ENCODE measurements at regions not wholly inside any gene's neighbourhood (a gene's known extent, or its start where the extent isn't known, plus 50 kb on each side); places are given as distances from the start of the nearest gene placed in this dataset.

DNA sequence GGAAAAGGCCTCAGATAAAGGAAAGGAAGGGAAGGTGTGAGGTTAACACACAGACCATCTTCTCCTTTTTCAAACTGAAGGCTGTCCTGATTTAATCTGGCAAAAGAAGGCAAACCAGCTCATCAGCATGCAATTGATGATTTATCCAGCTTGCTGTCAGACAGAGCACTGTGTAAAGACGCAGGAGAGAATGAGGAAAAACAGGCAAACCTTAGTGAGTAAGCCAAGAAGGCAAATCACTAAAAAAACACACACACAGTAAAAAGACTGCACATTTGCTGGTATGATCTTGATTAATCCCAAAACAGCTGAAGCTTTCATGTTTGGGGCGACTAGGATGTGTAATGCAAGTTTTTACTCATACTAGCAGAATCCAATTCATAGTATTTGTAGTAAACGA is 65.8 kb upstream of the SKAP2 start:
- 0 out of 2 replicates have a peak overlapping the region, but pooled peaks have one; percentile 74 for H2BK15ac ChIP-seq (ENCODE audit: low read length)
- H3K79me1 ChIP-seq (ENCODE audit: low read depth, low read length), result no peaks in the 10 kb centered on the region
- H3K27ac ChIP-seq (ENCODE audit: low read depth, low read length), result no peak overlapping the region
- no peak overlapping the region for H3K4me2 ChIP-seq (ENCODE audit: insufficient read depth in 1 of 2, low read depth in 2 of 2, low read length in 2 of 2)
- no peak overlapping the region for H4K91ac ChIP-seq (replicated peaks; ENCODE audit: insufficient read length, low read length)
- no peak overlapping the region for H4K8ac ChIP-seq (ENCODE audit: extremely low read depth, insufficient read depth, low read length)
- no peak overlapping the region for H3K4me3 ChIP-seq (ENCODE audit: extremely low read depth in 1 of 4, insufficient read depth in 2 of 4, low read depth in 3 of 4, low read length in 4 of 4)
- H3K36me3 ChIP-seq (ENCODE audit: control insufficient read depth in 2 of 4, insufficient read depth in 4 of 4, low read length in 3 of 4), result no peaks in the 10 kb centered on the region
- no peak overlapping the region for H3K18ac ChIP-seq (ENCODE audit: extremely low read depth, low read length)
- no peak overlapping the region for H2AK5ac ChIP-seq (ENCODE audit: low read depth, low read length)
- H2BK12ac ChIP-seq (ENCODE audit: low read depth, low read length), result no peak overlapping the region
- H3K23me2 ChIP-seq (ENCODE audit: low read depth, low read length), result no peaks in the 10 kb centered on the region
- H2AFZ ChIP-seq (ENCODE audit: low read length), result peak overlapping the region; percentile 84
- H2BK5ac ChIP-seq (ENCODE audit: low read depth, low read length), result no peak overlapping the region
- WGBS, 2 experiments (ENCODE audit: extremely low coverage in 1 of 2, insufficient coverage in 1 of 2, insufficient read length in 1 of 2, insufficient replicate concordance in 2 of 2, low coverage in 1 of 2, low lambda C conversion rate in 2 of 2, missing lambda C conversion rate in 1 of 2), result 80% methylated on average over 3 of the region's 3 CpGs; no CpG with 5 or more reads in 1 of the 2 experiments
- DNase-seq (ENCODE audit: low read depth in 1 of 2, low spot score in 2 of 2) (no peak), FAIRE-seq (no peak)
- H2BK120ac ChIP-seq (replicated peaks; ENCODE audit: low read depth, low read length), result no peak overlapping the region
- CTCF ChIA-PET (ENCODE audit: partially characterized antibody), result interaction anchor here (0.9 to 1.2 kb wide), 2 partner anchors 9 to 14 kb away, joined by 3 read pairs; no protein-coding TSS in a partner anchor
- H3K9ac ChIP-seq (replicated peaks in 1 of 4; ENCODE audit: extremely low read depth in 1 of 4, low read depth in 3 of 4, low read length in 3 of 4), result no peak overlapping the region
- no peak overlapping the region for H4K5ac ChIP-seq (ENCODE audit: insufficient read length, low read depth, low read length)
- no peak overlapping the region for H3K4ac ChIP-seq (replicated peaks; ENCODE audit: insufficient read length, low read depth, low read length)
- no peak overlapping the region for H3K23ac ChIP-seq (ENCODE audit: insufficient read length)
- H3K14ac ChIP-seq (ENCODE audit: insufficient read length), result no peak overlapping the region
- H3K27me3 ChIP-seq (replicated peaks in 1 of 4; ENCODE audit: control insufficient read depth in 3 of 4, extremely low read depth in 1 of 4, insufficient read depth in 3 of 4, low read length in 3 of 4), result no peaks in the 10 kb centered on the region
- H4K20me1 ChIP-seq (replicated peaks in 1 of 2; ENCODE audit: control insufficient read depth in 1 of 2, insufficient read depth in 2 of 2, low read length in 2 of 2), result no peaks in the 10 kb centered on the region
- no peaks in the 10 kb centered on the region for H3K79me2 ChIP-seq (ENCODE audit: control insufficient read depth in 1 of 2, insufficient read depth in 2 of 2, low read length in 2 of 2)
- POLR2A ChIA-PET (ENCODE audit: partially characterized antibody), result no interaction called here
- H2BK20ac ChIP-seq (ENCODE audit: low read length), result no peak overlapping the region
- H3K56ac ChIP-seq (replicated peaks; ENCODE audit: insufficient read length, low read depth, low read length), result no peak overlapping the region
- H3K4me1 ChIP-seq (replicated peaks in 1 of 4; ENCODE audit: control insufficient read depth in 3 of 4, insufficient read depth in 4 of 4, low read length in 3 of 4), result peaks cover 0 to 6% (median 2%) of the 10 kb centered on the region in 4 experiments; a peak in 2 of 7 replicates
- H3K9me3 ChIP-seq (ENCODE audit: insufficient read depth in 2 of 2, low read depth in 1 of 2, low read length in 1 of 2), result peaks cover 0 to 3% of the 10 kb centered on the region in 2 experiments; a peak in 1 of 4 replicates
- TF ChIP-seq FOSL1 (IDR thresholded peaks at IDR 0.05; ENCODE audit: insufficient read depth, low read depth, low read length) (no peak), CBX5 (IDR thresholded peaks at IDR 0.05; ENCODE audit: low read depth, low read length) (no peak), POLR2A (IDR thresholded peaks at IDR 0.05; ENCODE audit: control extremely low read depth in 1 of 2, low read depth in 2 of 2, low read length in 2 of 2) (no peak), TEAD4 (IDR thresholded peaks at IDR 0.05; ENCODE audit: low read depth, low read length) (no peak), SIX5 (IDR thresholded peaks at IDR 0.05; ENCODE audit: low read depth, low read length) (no peak)
- TF ChIP-seq, protein P1, sequence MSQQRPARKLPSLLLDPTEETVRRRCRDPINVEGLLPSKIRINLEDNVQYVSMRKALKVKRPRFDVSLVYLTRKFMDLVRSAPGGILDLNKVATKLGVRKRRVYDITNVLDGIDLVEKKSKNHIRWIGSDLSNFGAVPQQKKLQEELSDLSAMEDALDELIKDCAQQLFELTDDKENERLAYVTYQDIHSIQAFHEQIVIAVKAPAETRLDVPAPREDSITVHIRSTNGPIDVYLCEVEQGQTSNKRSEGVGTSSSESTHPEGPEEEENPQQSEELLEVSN (IDR thresholded peaks at IDR 0.05), result no peak
